Chondrocyte (in vitro differentiated cells): ENCODE measurements at regions not wholly inside any gene's neighbourhood (a gene's known extent, or its start where the extent isn't known, plus 50 kb on each side); places are given as distances from the start of the nearest gene placed in this dataset.

Experiments used
- DNase-seq: peaks from one replicate; pipeline ENCODE4 v3.0.0; 2021; ENCODE audit warnings: mixed read lengths, low spot score
- H3K27ac Mint-ChIP-seq: one replicate; pipeline ENCODE4 v1.8.0; 2021; ENCODE audit warnings: mild to moderate bottlenecking, moderate library complexity, mixed read lengths; ENCODE audit not compliant: unreplicated experiment
- H3K27me3 Mint-ChIP-seq: 2 replicates; pipeline ENCODE4 v1.8.0; 2021; ENCODE audit warnings: low read depth, mixed read lengths
- H3K36me3 Mint-ChIP-seq: 2 replicates; pipeline ENCODE4 v1.8.0; 2021; ENCODE audit warnings: low read depth, mixed read lengths
- H3K4me1 Mint-ChIP-seq: 2 replicates; pipeline ENCODE4 v1.8.0; 2021; ENCODE audit warnings: low read depth, mild to moderate bottlenecking, mixed read lengths
- H3K4me3 Mint-ChIP-seq: one replicate; pipeline ENCODE4 v1.8.0; 2021; ENCODE audit warnings: mild to moderate bottlenecking, moderate library complexity, mixed read lengths; ENCODE audit not compliant: unreplicated experiment
- H3K9me3 Mint-ChIP-seq: 2 replicates; pipeline ENCODE4 v1.8.0; 2021; ENCODE audit warnings: low read depth, mixed read lengths
- TF ChIP-seq, protein P1 (sequence below): fragments of 200-600 bp; sonication (generic); IDR thresholded peaks from 2 replicates; pipeline ENCODE4 v1.5.0; 2021; ENCODE audit warnings: antibody characterized with exemption, mild to moderate bottlenecking, moderate library complexity

DNA sequence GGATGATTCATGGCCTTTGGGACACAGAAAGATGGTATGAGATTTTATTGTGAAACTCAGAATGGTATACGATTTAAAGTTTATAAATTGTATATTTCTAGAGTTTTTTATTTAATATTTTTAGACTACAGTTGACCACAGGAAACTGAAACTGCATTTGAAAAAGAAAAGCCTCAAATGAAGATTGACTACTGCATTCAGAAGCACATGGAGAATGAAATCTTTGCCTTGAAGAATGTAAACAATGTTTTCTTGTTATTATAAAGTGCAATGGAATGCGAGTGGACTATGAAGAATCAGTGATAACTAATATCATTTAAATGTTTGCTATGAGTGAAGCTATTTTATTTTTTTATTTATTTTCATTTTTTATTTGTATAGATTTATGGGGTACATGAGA is 169.1 kb upstream of the CDH18 start:
- DNase-seq, result no peak
- Mint-ChIP-seq H3K36me3 (no peaks in the 10 kb centered on the region), H3K4me3 (no peak overlapping the region), H3K27ac (no peak overlapping the region), H3K9me3 (peaks cover 11% of the 10 kb centered on the region), H3K4me1 (no peaks in the 10 kb centered on the region), H3K27me3 (no peaks in the 10 kb centered on the region)
- TF ChIP-seq, protein P1, sequence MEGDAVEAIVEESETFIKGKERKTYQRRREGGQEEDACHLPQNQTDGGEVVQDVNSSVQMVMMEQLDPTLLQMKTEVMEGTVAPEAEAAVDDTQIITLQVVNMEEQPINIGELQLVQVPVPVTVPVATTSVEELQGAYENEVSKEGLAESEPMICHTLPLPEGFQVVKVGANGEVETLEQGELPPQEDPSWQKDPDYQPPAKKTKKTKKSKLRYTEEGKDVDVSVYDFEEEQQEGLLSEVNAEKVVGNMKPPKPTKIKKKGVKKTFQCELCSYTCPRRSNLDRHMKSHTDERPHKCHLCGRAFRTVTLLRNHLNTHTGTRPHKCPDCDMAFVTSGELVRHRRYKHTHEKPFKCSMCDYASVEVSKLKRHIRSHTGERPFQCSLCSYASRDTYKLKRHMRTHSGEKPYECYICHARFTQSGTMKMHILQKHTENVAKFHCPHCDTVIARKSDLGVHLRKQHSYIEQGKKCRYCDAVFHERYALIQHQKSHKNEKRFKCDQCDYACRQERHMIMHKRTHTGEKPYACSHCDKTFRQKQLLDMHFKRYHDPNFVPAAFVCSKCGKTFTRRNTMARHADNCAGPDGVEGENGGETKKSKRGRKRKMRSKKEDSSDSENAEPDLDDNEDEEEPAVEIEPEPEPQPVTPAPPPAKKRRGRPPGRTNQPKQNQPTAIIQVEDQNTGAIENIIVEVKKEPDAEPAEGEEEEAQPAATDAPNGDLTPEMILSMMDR, result no peak

DNA sequence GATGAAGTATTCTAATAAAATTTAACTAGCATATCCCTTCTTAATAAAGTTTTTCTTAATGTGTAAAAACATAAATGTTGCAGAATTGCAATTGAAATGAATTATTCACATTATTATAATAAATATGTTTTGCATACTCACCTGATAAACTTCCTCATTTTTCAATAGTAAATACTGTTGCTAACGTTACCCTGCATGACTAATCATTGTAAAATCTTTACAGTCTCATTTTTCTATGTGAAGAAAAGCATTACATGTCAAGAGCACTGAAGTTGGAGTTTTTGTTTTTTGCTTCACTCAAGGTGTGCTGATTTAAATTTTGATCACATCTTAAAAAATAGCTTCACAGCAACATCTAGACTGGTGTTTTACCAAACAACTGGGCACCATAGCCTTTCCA is 157.2 kb upstream of the CDH18 start:
- Mint-ChIP-seq H3K27ac (no peak overlapping the region), H3K27me3 (no peaks in the 10 kb centered on the region), H3K9me3 (no peaks in the 10 kb centered on the region), H3K36me3 (no peaks in the 10 kb centered on the region), H3K4me3 (no peak overlapping the region), H3K4me1 (no peaks in the 10 kb centered on the region)
- TF ChIP-seq, protein P1, result no peak
- no peak for DNase-seq

DNA sequence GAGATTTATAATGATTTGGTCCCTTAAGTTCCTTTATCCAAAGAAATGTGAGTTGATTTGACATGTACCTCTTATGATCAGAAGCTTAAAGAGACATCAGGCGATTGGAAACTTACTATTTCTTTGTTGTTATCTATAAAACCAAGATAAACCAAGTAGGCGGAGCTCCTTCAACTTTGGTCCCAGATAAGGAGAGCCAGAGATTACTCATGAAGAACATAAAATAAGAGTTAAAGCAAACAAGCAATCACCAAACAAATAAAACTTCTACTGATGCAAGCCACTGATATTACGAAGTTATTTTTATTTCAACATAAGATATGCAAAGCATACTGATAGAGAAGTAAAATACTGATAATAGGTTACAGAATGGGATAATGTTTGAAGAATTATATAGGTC is 141.5 kb upstream of the CDH18 start:
- no peaks in the 10 kb centered on the region for H3K27me3 Mint-ChIP-seq

DNA sequence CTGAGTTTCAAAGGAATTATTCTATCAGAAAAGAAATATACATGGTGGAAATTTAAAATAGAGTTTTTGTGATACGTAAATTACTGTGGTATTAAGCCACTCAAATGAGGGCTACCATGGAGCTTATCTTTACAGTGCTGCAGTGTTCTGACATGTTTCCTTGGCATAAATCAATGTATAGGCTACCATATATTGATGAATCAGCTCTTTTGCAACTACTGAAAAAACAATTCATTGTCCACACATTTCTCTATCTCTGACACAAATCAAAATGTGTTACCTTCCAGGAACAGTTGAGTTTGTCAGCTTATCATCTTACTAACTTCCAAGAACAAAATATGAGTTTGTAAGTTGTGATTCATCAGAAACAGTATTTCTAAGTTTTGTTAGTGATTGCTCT is 140.3 kb upstream of the CDH18 start:
- H3K4me3 Mint-ChIP-seq, result no peak overlapping the region
- H3K27me3 Mint-ChIP-seq, result no peaks in the 10 kb centered on the region
- TF ChIP-seq, protein P1, result no peak
- H3K36me3 Mint-ChIP-seq, result no peaks in the 10 kb centered on the region
- no peaks in the 10 kb centered on the region for H3K9me3 Mint-ChIP-seq
- DNase-seq, result no peak
- no peak overlapping the region for H3K27ac Mint-ChIP-seq
- no peaks in the 10 kb centered on the region for H3K4me1 Mint-ChIP-seq

More for the DNA sequence above, 141.5 kb upstream of the CDH18 start:
- Mint-ChIP-seq H3K27ac (no peak overlapping the region), H3K36me3 (no peaks in the 10 kb centered on the region), H3K4me1 (no peaks in the 10 kb centered on the region), H3K9me3 (no peaks in the 10 kb centered on the region), H3K4me3 (no peak overlapping the region)
- DNase-seq, result no peak
- TF ChIP-seq, protein P1, result no peak

DNA sequence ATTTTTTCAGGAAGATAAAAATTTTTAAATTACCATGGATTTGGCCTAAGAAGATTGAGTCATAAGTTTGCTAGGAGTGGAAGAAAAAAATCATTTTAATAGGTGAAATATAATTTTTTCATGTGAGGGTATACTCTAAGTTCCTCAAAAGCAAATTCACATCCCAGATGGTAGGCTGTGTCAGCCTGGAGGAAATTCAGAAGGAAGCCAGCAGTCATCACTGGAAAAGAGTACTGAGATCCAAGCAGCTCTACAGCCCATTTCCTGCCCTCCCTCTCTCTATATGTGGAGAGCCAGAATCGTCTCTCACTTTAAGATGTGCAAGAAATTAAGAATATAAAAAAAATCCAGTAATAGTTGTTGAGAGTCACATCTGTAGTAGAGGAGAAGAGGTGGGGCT is 126.5 kb upstream of the CDH18 start:
- TF ChIP-seq, protein P1, result no peak
- H3K27ac Mint-ChIP-seq, result no peak overlapping the region
- no peaks in the 10 kb centered on the region for H3K4me1 Mint-ChIP-seq
- DNase-seq, result no peak
- H3K9me3 Mint-ChIP-seq, result no peaks in the 10 kb centered on the region
- peaks cover 4% of the 10 kb centered on the region for H3K27me3 Mint-ChIP-seq
- no peaks in the 10 kb centered on the region for H3K36me3 Mint-ChIP-seq
- H3K4me3 Mint-ChIP-seq, result no peak overlapping the region
